H9 (cell line): ENCODE measurements at regions not wholly inside any gene's neighbourhood (a gene's known extent, or its start where the extent isn't known, plus 50 kb on each side); places are given as distances from the start of the nearest gene placed in this dataset.

Experiments used
- DNase-seq: peaks from one replicate; pipeline ENCODE4 v3.0.0-alpha.2; 2017
- H2AFZ ChIP-seq: one replicate; pipeline ENCODE4 v1.6.1; 2013; ENCODE audit warnings: mild to moderate bottlenecking, low read length, control low read depth, moderate library complexity
- H2AK5ac ChIP-seq: 2 replicates; pipeline ENCODE4 v1.6.1; 2013; ENCODE audit warnings: low read length, control low read depth, mixed read lengths; ENCODE audit not compliant: insufficient read length
- H2BK120ac ChIP-seq: one replicate; pipeline ENCODE4 v1.6.1; 2013; ENCODE audit warnings: low read depth, mild to moderate bottlenecking, low read length, control low read depth, inconsistent platforms; ENCODE audit not compliant: poor library complexity, severe bottlenecking
- H2BK12ac ChIP-seq: 2 replicates; pipeline ENCODE4 v1.6.1; 2013; ENCODE audit warnings: low read length, control low read depth, mixed read lengths, low read depth; ENCODE audit not compliant: insufficient read length
- H2BK15ac ChIP-seq: 2 replicates; pipeline ENCODE4 v1.6.1; 2013; ENCODE audit warnings: low read depth, low read length, control low read depth
- H2BK20ac ChIP-seq: one replicate; pipeline ENCODE4 v1.6.1; 2013; ENCODE audit warnings: low read depth, mild to moderate bottlenecking, low read length, control low read depth, inconsistent platforms; ENCODE audit not compliant: poor library complexity, severe bottlenecking
- H2BK5ac ChIP-seq: 2 replicates; pipeline ENCODE4 v1.6.1; 2013; ENCODE audit warnings: low read length, control low read depth, mixed read lengths; ENCODE audit not compliant: insufficient read length
- H3K14ac ChIP-seq: 2 replicates; pipeline ENCODE4 v1.6.1; 2013; ENCODE audit warnings: low read length, control low read depth; ENCODE audit not compliant: insufficient read depth
- H3K18ac ChIP-seq: 2 replicates; pipeline ENCODE4 v1.6.1; 2013; ENCODE audit warnings: low read depth, mild to moderate bottlenecking, mixed read lengths, low read length, control low read depth; ENCODE audit not compliant: insufficient read length
- H3K23ac ChIP-seq: 2 replicates; pipeline ENCODE4 v1.6.1; 2013; ENCODE audit warnings: low read length, control low read depth, mixed read lengths, low read depth; ENCODE audit not compliant: insufficient read length
- H3K23me2 ChIP-seq: 2 replicates; pipeline ENCODE4 v1.6.1; 2013; ENCODE audit warnings: low read depth, mild to moderate bottlenecking, mixed read lengths, low read length, control low read depth; ENCODE audit not compliant: insufficient read length, poor library complexity, severe bottlenecking
- H3K27ac ChIP-seq: 2 replicates; pipeline ENCODE4 v1.5.1; 2013; ENCODE audit warnings: low read length, control low read depth, mixed read lengths, low read depth; ENCODE audit not compliant: insufficient read length
- H3K27me3 ChIP-seq: 2 replicates; pipeline ENCODE4 v1.6.1; 2013; ENCODE audit warnings: low read length, control low read depth, inconsistent platforms; ENCODE audit not compliant: insufficient read depth
- H3K4ac ChIP-seq: 2 replicates; pipeline ENCODE4 v1.6.1; 2013; ENCODE audit warnings: low read depth, mild to moderate bottlenecking, control low read depth, inconsistent platforms, low read length, moderate library complexity
- H3K4me1 ChIP-seq: 2 replicates; pipeline ENCODE4 v1.6.1; 2013; ENCODE audit warnings: low read length, control low read depth, inconsistent platforms; ENCODE audit not compliant: insufficient read depth
- H3K4me2 ChIP-seq: 2 replicates; pipeline ENCODE4 v1.6.1; 2013; ENCODE audit warnings: low read length, control low read depth, mixed read lengths; ENCODE audit not compliant: insufficient read length, insufficient read depth
- H3K56ac ChIP-seq: 2 replicates; pipeline ENCODE4 v1.6.1; 2013; ENCODE audit warnings: low read depth, mild to moderate bottlenecking, mixed read lengths, low read length, control low read depth; ENCODE audit not compliant: insufficient read length
- H3K79me1 ChIP-seq: 2 replicates; pipeline ENCODE4 v1.6.1; 2013; ENCODE audit warnings: low read depth, mild to moderate bottlenecking, moderate library complexity, low read length, control low read depth, inconsistent platforms; ENCODE audit not compliant: insufficient read depth, poor library complexity, severe bottlenecking
- H3K79me2 ChIP-seq: 2 replicates; pipeline ENCODE4 v1.6.1; 2013; ENCODE audit warnings: low read length, control low read depth, inconsistent platforms; ENCODE audit not compliant: insufficient read depth
- H3K9ac ChIP-seq: 2 replicates; pipeline ENCODE4 v1.6.1; 2013; ENCODE audit warnings: low read length, control low read depth, mixed read lengths; ENCODE audit not compliant: insufficient read length; ENCODE audit errors: extremely low read depth
- H3K9me3 ChIP-seq: one replicate; pipeline ENCODE4 v1.6.1; 2013; ENCODE audit warnings: low read depth, low read length, inconsistent platforms; ENCODE audit not compliant: control insufficient read depth
- H3T11ph ChIP-seq: one replicate; pipeline ENCODE4 v1.6.1; 2013; ENCODE audit warnings: mild to moderate bottlenecking, low read length, control low read depth, inconsistent platforms
- H4K20me1 ChIP-seq: one replicate; pipeline ENCODE4 v1.6.1; 2013; ENCODE audit not compliant: control insufficient read depth, insufficient read length, insufficient read depth
- H4K5ac ChIP-seq: 2 replicates; pipeline ENCODE4 v1.6.1; 2013; ENCODE audit warnings: low read depth, mild to moderate bottlenecking, mixed read lengths, low read length, control low read depth; ENCODE audit not compliant: insufficient read length
- H4K8ac ChIP-seq: replicated peaks from 2 replicates; pipeline ENCODE4 v1.6.1; 2013; ENCODE audit warnings: low read length, control low read depth, mixed read lengths, low read depth; ENCODE audit not compliant: insufficient read length
- H4K91ac ChIP-seq: 2 replicates; pipeline ENCODE4 v1.6.1; 2013; ENCODE audit warnings: low read depth, mild to moderate bottlenecking, moderate library complexity, mixed read lengths, low read length, control low read depth; ENCODE audit not compliant: insufficient read length
- H3K27ac Mint-ChIP-seq, 3 experiments: 2 replicates in 2 of 3; 3 replicates in 1 of 3; pipeline ENCODE4 v1.8.0; 2020 to 2021; ENCODE audit warnings: mixed read lengths in 3 of 3, mild to moderate bottlenecking in 1 of 3, moderate library complexity in 1 of 3
- H3K27me3 Mint-ChIP-seq: 2 replicates; pipeline ENCODE4 v1.8.0; 2021; ENCODE audit warnings: low read depth, mild to moderate bottlenecking, moderate library complexity, mixed read lengths
- H3K36me3 Mint-ChIP-seq, 3 experiments: 2 replicates in 2 of 3; 3 replicates in 1 of 3; pipeline ENCODE4 v1.8.0; 2020 to 2021; ENCODE audit warnings: low read depth in 3 of 3, mixed read lengths in 3 of 3; ENCODE audit not compliant: insufficient read depth in 1 of 3
- H3K4me1 Mint-ChIP-seq, 2 experiments: 2 replicates each; pipeline ENCODE4 v1.8.0; 2020; ENCODE audit warnings: mixed read lengths in 2 of 2
- H3K4me3 Mint-ChIP-seq, 2 experiments: 2 replicates in 1 of 2; 3 replicates in 1 of 2; pipeline ENCODE4 v1.8.0; 2020 to 2021; ENCODE audit warnings: mild to moderate bottlenecking in 2 of 2, mixed read lengths in 2 of 2, moderate library complexity in 1 of 2
- H3K9me3 Mint-ChIP-seq, 2 experiments: 2 replicates in 1 of 2; 3 replicates in 1 of 2; pipeline ENCODE4 v1.8.0; 2020; ENCODE audit warnings: mild to moderate bottlenecking in 2 of 2, mixed read lengths in 2 of 2, moderate library complexity in 1 of 2
- CTCF ChIP-seq: fragments of 200-600 bp; sonication (generic); conservative IDR thresholded peaks from 3 replicates; pipeline ENCODE4 v1.8.0; 2021; ENCODE audit warnings: antibody characterized with exemption, mild to moderate bottlenecking
- WGBS: extraction: QIAGEN DNeasy Blood & Tissue Kit; methylation state at CpG from one replicate; pipeline ENCODE4 v1.1.7; 2013; ENCODE audit warnings: missing lambda C conversion rate, low lambda C conversion rate, mixed read lengths; ENCODE audit not compliant: insufficient read length; ENCODE audit errors: extremely low coverage; 5-methylcytosine and 5-hydroxymethylcytosine counted together

DNA sequence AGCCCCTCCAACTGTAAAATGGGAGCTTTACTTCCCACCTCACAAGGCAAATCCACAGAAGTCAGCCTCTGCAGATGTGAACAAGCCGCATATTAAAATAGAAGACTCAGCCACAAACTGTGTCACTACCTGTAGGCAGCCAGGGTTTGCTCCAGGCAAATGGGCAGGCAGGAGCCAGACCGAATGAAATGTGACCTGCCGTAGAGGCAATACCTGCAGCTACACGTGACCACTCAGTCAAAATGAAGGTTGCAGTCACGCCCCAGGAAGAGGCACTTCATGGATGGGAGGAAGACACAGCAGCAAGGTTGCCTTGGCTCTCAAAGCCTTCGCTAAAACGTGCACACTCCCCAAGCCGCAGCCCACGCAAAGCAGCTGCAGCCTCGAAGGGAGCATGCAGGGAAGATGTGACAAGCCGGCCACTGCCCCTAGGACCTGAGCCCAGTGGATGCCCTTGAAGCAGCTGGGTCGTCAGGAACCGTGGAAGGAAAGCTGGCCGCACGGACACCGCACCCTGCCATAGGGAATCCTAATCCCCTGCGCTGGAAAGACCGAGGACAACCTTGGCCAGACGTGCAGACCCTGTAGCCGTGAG, 53.1 kb downstream of the SHANK2 start:
- Histone ChIP-seq H3K14ac (peak overlapping the region; percentile 31; the same call in 1 of the 2 replicates), H3T11ph (no peak overlapping the region), H2BK15ac (no peak overlapping the region), H3K56ac (no peak overlapping the region), H2BK12ac (no peak overlapping the region), H4K91ac (no peak overlapping the region), H3K4ac (no peak overlapping the region), H2AFZ (no peak overlapping the region), H3K79me1 (peaks cover 4% of the 10 kb centered on the region), H3K23ac (no peak overlapping the region), H3K27ac (no peak overlapping the region), H3K4me2 (no peak overlapping the region), H3K9ac (no peak overlapping the region), H3K18ac (peak overlapping the region; percentile 4), H4K8ac (no peak overlapping the region), H2AK5ac (no peak overlapping the region), H3K23me2 (no peaks in the 10 kb centered on the region), H2BK20ac (no peak overlapping the region), H4K5ac (no peak overlapping the region), H3K27me3 (no peaks in the 10 kb centered on the region), H3K79me2 (peaks cover 13% of the 10 kb centered on the region; the same call in 1 of the 2 replicates), H2BK5ac (no peak overlapping the region), H2BK120ac (no peak overlapping the region), H4K20me1 (peaks cover 3% of the 10 kb centered on the region), H3K4me1 (peaks cover 2% of the 10 kb centered on the region; the same call in 1 of the 2 replicates), H3K9me3 (no peaks in the 10 kb centered on the region)
- TF ChIP-seq CTCF, result no peak
- no CpG with 5 or more reads among the region's 20 CpGs for WGBS
- DNase-seq, result no peak
- Mint-ChIP-seq H3K27ac (peak overlapping the region in 1 of 3 experiments; percentile 66; a peak in 2 of 7 replicates), H3K4me3 (no peak overlapping the region), H3K27me3 (no peaks in the 10 kb centered on the region), H3K9me3 (no peaks in the 10 kb centered on the region), H3K4me1 (peaks cover 8 to 9% of the 10 kb centered on the region in 2 experiments; a peak in 3 of 4 replicates), H3K36me3 (peaks cover 2 to 11% (median 4%) of the 10 kb centered on the region in 3 experiments; a peak in 5 of 7 replicates)
